ENCODE measurements at regions not wholly inside any gene's neighbourhood (a gene's known extent, or its start where the extent isn't known, plus 50 kb on each side); places are given as distances from the start of the nearest gene placed in this dataset.
"Not testable (repeated sequence)": the region's sequence is repeated elsewhere in the genome, so short reads cannot be mapped to it uniquely, and the experiment has no call there.

- no peak for DNase-seq
These were observed 1256.2 kb upstream of the SPRY2 start for GRCh38 chr13:81597101-81597500.

- no peak for DNase-seq
These were observed 1255.4 kb upstream of the SPRY2 start for GRCh38 chr13:81596224-81596753.

- no peak for DNase-seq
These were observed 1250.7 kb upstream of the SPRY2 start for GRCh38 chr13:81591528-81592220.

GRCh38 chr13:81582381-81582780 lies 1241.5 kb upstream of the SPRY2 start:
- DNase-seq, result no peak

- no peak for DNase-seq
These were observed 1236.8 kb upstream of the SPRY2 start for GRCh38 chr13:81577601-81578195.

GRCh38 chr13:81568824-81569223 lies 1227.9 kb upstream of the SPRY2 start:
- DNase-seq, result no peak

- DNase-seq, result no peak
These were observed 1224.9 kb upstream of the SPRY2 start for GRCh38 chr13:81565849-81566248.

GRCh38 chr13:81563091-81563490 lies 1222.2 kb upstream of the SPRY2 start:
- DNase-seq, result no peak

GRCh38 chr13:81562598-81562997 lies 1221.7 kb upstream of the SPRY2 start:
- DNase-seq, result no peak

GRCh38 chr13:81551036-81551435 lies 1210.1 kb upstream of the SPRY2 start:
- no peak for DNase-seq

- not testable (repeated sequence) for DNase-seq
These were observed 1205.4 kb upstream of the SPRY2 start for GRCh38 chr13:81546294-81546693.

- DNase-seq, result no peak
These were observed 1199.9 kb upstream of the SPRY2 start for GRCh38 chr13:81540777-81541176.

- no peak for DNase-seq
These were observed 1198.8 kb upstream of the SPRY2 start for GRCh38 chr13:81539643-81540150.

GRCh38 chr13:81498969-81499368 lies 1158.0 kb upstream of the SPRY2 start:
- DNase-seq, result no peak

GRCh38 chr13:81493144-81493543 lies 1152.2 kb upstream of the SPRY2 start:
- no peak for DNase-seq

- DNase-seq, result no peak
These were observed 1151.5 kb upstream of the SPRY2 start for GRCh38 chr13:81492449-81492848.

- no peak for DNase-seq
These were observed 1147.1 kb upstream of the SPRY2 start for GRCh38 chr13:81488021-81488420.

- DNase-seq, result no peak
These were observed 1146.2 kb upstream of the SPRY2 start for GRCh38 chr13:81487151-81487550.

- no peak for DNase-seq
These were observed 1139.7 kb upstream of the SPRY2 start for GRCh38 chr13:81480634-81481033.

- DNase-seq, result no peak
These were observed 1132.5 kb upstream of the SPRY2 start for GRCh38 chr13:81473366-81473899.

GRCh38 chr13:81458170-81458569 lies 1117.2 kb upstream of the SPRY2 start:
- no peak for DNase-seq

GRCh38 chr13:81446441-81446840 lies 1105.5 kb upstream of the SPRY2 start:
- DNase-seq, result no peak

GRCh38 chr13:81442904-81443303 lies 1102.0 kb upstream of the SPRY2 start:
- DNase-seq, result no peak

- DNase-seq, result no peak
These were observed 1084.4 kb upstream of the SPRY2 start for GRCh38 chr13:81425286-81425685.

Data from CD4-positive, alpha-beta T cell treated with Interleukin-15 for 1 hour (primary cell).